ENCODE measurements at regions not wholly inside any gene's neighbourhood (a gene's known extent, or its start where the extent isn't known, plus 50 kb on each side); places are given as distances from the start of the nearest gene placed in this dataset.

DNA sequence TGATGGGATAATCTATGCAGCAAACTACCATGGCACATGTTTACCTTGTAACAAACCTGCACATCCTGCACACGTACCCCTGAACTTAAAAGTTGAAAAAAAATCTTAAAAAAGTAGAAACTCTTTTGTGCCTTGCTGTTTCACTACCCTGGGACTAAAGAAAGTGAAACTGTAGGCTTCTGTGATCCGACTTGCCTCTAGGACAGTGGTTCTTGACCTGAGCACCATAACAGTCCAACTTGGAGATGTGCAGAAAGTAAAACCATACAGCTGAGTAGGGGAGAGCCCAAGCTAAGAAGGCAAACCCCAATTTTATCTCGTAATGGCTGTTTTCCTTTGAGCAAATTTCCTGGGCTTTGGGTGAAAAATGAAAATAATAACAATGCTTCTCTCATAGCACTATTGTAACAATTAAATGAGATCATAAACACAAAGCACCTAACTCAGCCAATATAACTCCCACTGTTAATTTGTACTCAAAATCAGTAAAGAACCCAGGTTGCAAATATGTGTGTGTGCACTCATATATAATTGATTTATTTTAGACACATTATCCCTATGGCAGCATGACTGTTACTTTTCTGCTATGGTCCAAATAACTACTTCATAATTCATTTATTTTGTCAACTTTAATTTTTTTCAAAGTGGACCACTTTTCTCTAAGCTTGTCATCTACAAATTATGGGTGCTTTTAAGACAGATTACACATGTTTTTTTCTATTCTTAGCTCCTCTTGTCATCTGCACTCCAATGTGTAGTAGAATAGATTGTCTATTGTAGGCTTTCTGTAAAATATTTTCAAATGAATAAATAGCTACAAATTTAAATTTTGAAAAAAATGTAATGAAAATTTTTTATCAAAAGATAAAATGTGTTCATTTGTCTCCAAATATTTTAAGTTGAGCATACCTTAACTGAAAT lies 334.9 kb downstream of the BTG1 start:
- no peaks in the 10 kb centered on the region for H3K36me3 ChIP-seq (replicated peaks in 1 of 2; ENCODE audit: control extremely low read depth in 1 of 2, control insufficient read depth in 1 of 2, extremely low read depth in 1 of 2, insufficient read depth in 2 of 2, low read length in 1 of 2)
- DNase-seq, result no peak
- H3K4me1 Mint-ChIP-seq, result peaks cover 4% of the 10 kb centered on the region
- WGBS (ENCODE audit: insufficient coverage), result no CpG with 5 or more reads among the region's 3 CpGs
- peaks cover 10% of the 10 kb centered on the region for H3K9me3 Mint-ChIP-seq (ENCODE audit: insufficient read depth)
- H2AFZ ChIP-seq (ENCODE audit: insufficient read depth, low read depth, low read length, poor library complexity, severe bottlenecking), result no peak overlapping the region
- H3K4me3 Mint-ChIP-seq, result no peak overlapping the region
- no peaks in the 10 kb centered on the region for H3K79me2 ChIP-seq (ENCODE audit: control insufficient read depth, insufficient read depth, low read length)
- no peaks in the 10 kb centered on the region for H4K20me1 ChIP-seq (ENCODE audit: control insufficient read depth, insufficient read depth, low read length, poor library complexity, severe bottlenecking)
- H3K27ac Mint-ChIP-seq, result no peak overlapping the region
- ATAC-seq (ENCODE audit: low read depth), result no peak
- CTCF ChIA-PET, result interaction anchor here (0.6 to 3.9 kb wide), 48 partner anchors 9 to 841 kb away, joined by 3 to 33 read pairs (median 4); partner anchors contain the start of gene BTG1
- POLR2A ChIA-PET, result interaction anchor here (0.5 kb wide), 1 partner anchor 734 kb away, joined by 3 read pairs; no protein-coding TSS in a partner anchor
- intact Hi-C loops (cut with micrococcal nuclease), result loop anchor here (1.0 to 10.0 kb wide), 7 partner anchors 224 to 840 kb away; no protein-coding TSS in a partner anchor
- H3K27ac ChIP-seq (ENCODE audit: low read length in 2 of 2), result no peak overlapping the region
- H3K9ac ChIP-seq (ENCODE audit: low read length), result no peak overlapping the region
- TF ChIP-seq EZH2 (IDR thresholded peaks at IDR 0.05; ENCODE audit: borderline replicate concordance, insufficient read depth, low read depth, low read length, poor library complexity, severe bottlenecking), result no peak
- TF ChIP-seq, protein P1, sequence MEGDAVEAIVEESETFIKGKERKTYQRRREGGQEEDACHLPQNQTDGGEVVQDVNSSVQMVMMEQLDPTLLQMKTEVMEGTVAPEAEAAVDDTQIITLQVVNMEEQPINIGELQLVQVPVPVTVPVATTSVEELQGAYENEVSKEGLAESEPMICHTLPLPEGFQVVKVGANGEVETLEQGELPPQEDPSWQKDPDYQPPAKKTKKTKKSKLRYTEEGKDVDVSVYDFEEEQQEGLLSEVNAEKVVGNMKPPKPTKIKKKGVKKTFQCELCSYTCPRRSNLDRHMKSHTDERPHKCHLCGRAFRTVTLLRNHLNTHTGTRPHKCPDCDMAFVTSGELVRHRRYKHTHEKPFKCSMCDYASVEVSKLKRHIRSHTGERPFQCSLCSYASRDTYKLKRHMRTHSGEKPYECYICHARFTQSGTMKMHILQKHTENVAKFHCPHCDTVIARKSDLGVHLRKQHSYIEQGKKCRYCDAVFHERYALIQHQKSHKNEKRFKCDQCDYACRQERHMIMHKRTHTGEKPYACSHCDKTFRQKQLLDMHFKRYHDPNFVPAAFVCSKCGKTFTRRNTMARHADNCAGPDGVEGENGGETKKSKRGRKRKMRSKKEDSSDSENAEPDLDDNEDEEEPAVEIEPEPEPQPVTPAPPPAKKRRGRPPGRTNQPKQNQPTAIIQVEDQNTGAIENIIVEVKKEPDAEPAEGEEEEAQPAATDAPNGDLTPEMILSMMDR (IDR thresholded peaks at IDR 0.05), result no peak
- H3K4me1 ChIP-seq (ENCODE audit: control insufficient read depth in 2 of 2, insufficient read depth in 2 of 2, low read length in 2 of 2), result peaks cover 0 to 5% of the 10 kb centered on the region in 2 donors
- H3K4me3 ChIP-seq (ENCODE audit: control extremely low read depth in 1 of 5, extremely low read depth in 1 of 5, insufficient read depth in 1 of 5, low read depth in 2 of 5, low read length in 4 of 5), result no peak overlapping the region
- H3K4me2 ChIP-seq (replicated peaks; ENCODE audit: low read depth, low read length, poor library complexity, severe bottlenecking), result no peak overlapping the region
- no peaks in the 10 kb centered on the region for H3K27me3 ChIP-seq (replicated peaks in 1 of 4; ENCODE audit: control extremely low read depth in 1 of 4, control insufficient read depth in 3 of 4, insufficient read depth in 4 of 4, low read length in 3 of 4)
- peaks cover 0 to 6% (median 0%) of the 10 kb centered on the region in 3 donors for H3K9me3 ChIP-seq (ENCODE audit: control extremely low read depth in 1 of 3, control insufficient read depth in 2 of 3, insufficient read depth in 1 of 3, low read length in 2 of 3)
- H3K27me3 Mint-ChIP-seq, result no peaks in the 10 kb centered on the region

GRCh38 chr12:91810077-91810476 lies 335.6 kb downstream of the BTG1 start:
- Mint-ChIP-seq H3K9me3 (ENCODE audit: insufficient read depth) (peaks cover 15% of the 10 kb centered on the region), H3K27me3 (no peaks in the 10 kb centered on the region), H3K4me1 (peaks cover 4% of the 10 kb centered on the region), H3K4me3 (no peak overlapping the region), H3K27ac (no peak overlapping the region)
- ChIA-PET CTCF (interaction anchor here (0.7 to 2.9 kb wide), 9 partner anchors 9 to 765 kb away, joined by 3 to 30 read pairs (median 8); no protein-coding TSS in a partner anchor), POLR2A (no interaction called here)
- Histone ChIP-seq H3K27ac (ENCODE audit: low read length in 2 of 2) (no peak overlapping the region), H3K4me1 (ENCODE audit: control insufficient read depth in 2 of 2, insufficient read depth in 2 of 2, low read length in 2 of 2) (peaks cover 0 to 5% of the 10 kb centered on the region in 2 donors), H3K4me3 (ENCODE audit: control extremely low read depth in 1 of 5, extremely low read depth in 1 of 5, insufficient read depth in 1 of 5, low read depth in 2 of 5, low read length in 4 of 5) (no peak overlapping the region), H3K9ac (ENCODE audit: low read length) (no peak overlapping the region), H3K4me2 (replicated peaks; ENCODE audit: low read depth, low read length, poor library complexity, severe bottlenecking) (no peak overlapping the region), H3K79me2 (ENCODE audit: control insufficient read depth, insufficient read depth, low read length) (no peaks in the 10 kb centered on the region), H3K36me3 (replicated peaks in 1 of 2; ENCODE audit: control extremely low read depth in 1 of 2, control insufficient read depth in 1 of 2, extremely low read depth in 1 of 2, insufficient read depth in 2 of 2, low read length in 1 of 2) (no peaks in the 10 kb centered on the region), H3K27me3 (replicated peaks in 1 of 4; ENCODE audit: control extremely low read depth in 1 of 4, control insufficient read depth in 3 of 4, insufficient read depth in 4 of 4, low read length in 3 of 4) (no peaks in the 10 kb centered on the region), H2AFZ (ENCODE audit: insufficient read depth, low read depth, low read length, poor library complexity, severe bottlenecking) (no peak overlapping the region), H3K9me3 (ENCODE audit: control extremely low read depth in 1 of 3, control insufficient read depth in 2 of 3, insufficient read depth in 1 of 3, low read length in 2 of 3) (peaks cover 2 to 6% (median 3%) of the 10 kb centered on the region in 3 donors), H4K20me1 (ENCODE audit: control insufficient read depth, insufficient read depth, low read length, poor library complexity, severe bottlenecking) (no peaks in the 10 kb centered on the region)
- ATAC-seq (ENCODE audit: low read depth) (no peak), DNase-seq (no peak)
- intact Hi-C loops (cut with micrococcal nuclease), result loop anchor here (2.0 to 10.0 kb wide), 5 partner anchors 225 to 635 kb away; no protein-coding TSS in a partner anchor
- no CpG with 5 or more reads among the region's 1 CpG for WGBS (ENCODE audit: insufficient coverage)
- TF ChIP-seq, protein P1 (IDR thresholded peaks at IDR 0.05), result no peak
- no peak for TF ChIP-seq EZH2 (IDR thresholded peaks at IDR 0.05; ENCODE audit: borderline replicate concordance, insufficient read depth, low read depth, low read length, poor library complexity, severe bottlenecking)
